KMS-11 (cell line): ENCODE measurements at regions not wholly inside any gene's neighbourhood (a gene's known extent, or its start where the extent isn't known, plus 50 kb on each side); places are given as distances from the start of the nearest gene placed in this dataset.

ENCODE experiments used
- H2AFZ ChIP-seq: fragments of 200-600 bp; sonication (generic); 2 replicates; pipeline ENCODE4 v1.6.1; 2016; ENCODE audit warnings: antibody characterized with exemption, mixed run types, low read depth
- H3K27ac ChIP-seq: fragments of 200-600 bp; sonication (generic); 2 replicates; pipeline ENCODE4 v1.6.1; 2016; ENCODE audit warnings: mild to moderate bottlenecking, mixed run types
- H3K27me3 ChIP-seq: fragments of 200-600 bp; sonication (generic); 2 replicates; pipeline ENCODE4 v1.6.1; 2017; ENCODE audit warnings: mild to moderate bottlenecking, low read depth, mixed run types, moderate library complexity; ENCODE audit not compliant: insufficient read depth
- H3K36me3 ChIP-seq: fragments of 200-600 bp; sonication (generic); 2 replicates; pipeline ENCODE4 v1.6.1; 2017; ENCODE audit warnings: mild to moderate bottlenecking, mixed run types; ENCODE audit not compliant: insufficient read depth
- H3K4me1 ChIP-seq: fragments of 200-600 bp; sonication (generic); 2 replicates; pipeline ENCODE4 v1.6.1; 2016; ENCODE audit warnings: mild to moderate bottlenecking, low read depth, mixed run types; ENCODE audit not compliant: poor library complexity, severe bottlenecking
- H3K4me2 ChIP-seq: fragments of 200-600 bp; sonication (generic); 2 replicates; pipeline ENCODE4 v1.7.0; 2016; ENCODE audit warnings: mild to moderate bottlenecking, mixed run types
- H3K4me3 ChIP-seq: fragments of 200-600 bp; sonication (generic); IDR thresholded peaks from 2 replicates; pipeline ENCODE4 v1.6.1; 2017; ENCODE audit warnings: low read depth, low read length, mixed read lengths; ENCODE audit not compliant: insufficient read depth
- H3K79me2 ChIP-seq: fragments of 200-600 bp; sonication (generic); 2 replicates; pipeline ENCODE4 v1.6.1; 2016; ENCODE audit warnings: low read depth, mixed run types; ENCODE audit not compliant: insufficient read depth
- H3K9ac ChIP-seq: fragments of 200-600 bp; sonication (generic); 2 replicates; pipeline ENCODE4 v1.6.1; 2016; ENCODE audit warnings: mild to moderate bottlenecking, mixed run types
- H4K20me1 ChIP-seq: fragments of 200-600 bp; sonication (generic); 2 replicates; pipeline ENCODE4 v1.6.1; 2016; ENCODE audit warnings: mild to moderate bottlenecking, mixed run types; ENCODE audit not compliant: insufficient read depth
- TF ChIP-seq, protein P1 (sequence below): fragments of 200-600 bp; sonication (generic); conservative IDR thresholded peaks from 2 replicates; pipeline ENCODE4 v1.6.1; 2017; ENCODE audit warnings: low read depth, mild to moderate bottlenecking, antibody characterized with exemption, low read length, moderate library complexity, mixed read lengths

DNA sequence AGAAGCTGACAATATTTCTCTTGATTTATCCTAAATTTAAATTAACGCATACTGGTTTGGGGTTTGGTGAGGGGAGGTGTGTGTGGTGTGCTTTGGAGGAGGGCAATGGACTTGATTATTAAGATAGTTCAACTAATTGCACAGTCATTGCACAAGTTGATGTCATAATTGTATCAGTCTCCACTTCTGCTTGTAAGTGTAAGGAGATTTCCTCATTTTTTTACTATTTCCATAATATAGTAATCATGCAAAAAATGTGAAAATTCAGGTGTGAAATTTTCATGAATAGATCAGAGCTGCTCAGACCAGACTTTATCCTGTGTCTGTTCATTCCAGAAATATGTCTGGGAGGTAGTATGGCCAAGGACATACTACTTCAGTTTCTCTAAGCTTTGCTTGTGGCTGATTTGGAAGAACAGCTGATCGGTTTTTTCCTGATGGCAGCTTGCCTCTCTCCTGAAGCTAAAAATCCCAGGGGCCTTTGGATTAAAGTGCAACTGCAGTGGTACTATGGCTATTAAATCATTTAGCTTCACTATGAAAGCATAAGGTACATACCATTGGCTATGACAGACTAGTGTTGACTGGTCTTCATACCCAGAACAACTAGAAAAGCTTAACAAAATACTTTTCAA, 201.8 kb upstream of the MIR17HG start:
- Histone ChIP-seq H3K27me3 (no peaks in the 10 kb centered on the region), H3K4me3 (no peak overlapping the region), H3K4me1 (no peaks in the 10 kb centered on the region), H4K20me1 (no peaks in the 10 kb centered on the region), H2AFZ (no peak overlapping the region), H3K36me3 (no peaks in the 10 kb centered on the region), H3K4me2 (no peak overlapping the region), H3K27ac (no peak overlapping the region), H3K9ac (no peak overlapping the region), H3K79me2 (no peaks in the 10 kb centered on the region)
- TF ChIP-seq, protein P1, sequence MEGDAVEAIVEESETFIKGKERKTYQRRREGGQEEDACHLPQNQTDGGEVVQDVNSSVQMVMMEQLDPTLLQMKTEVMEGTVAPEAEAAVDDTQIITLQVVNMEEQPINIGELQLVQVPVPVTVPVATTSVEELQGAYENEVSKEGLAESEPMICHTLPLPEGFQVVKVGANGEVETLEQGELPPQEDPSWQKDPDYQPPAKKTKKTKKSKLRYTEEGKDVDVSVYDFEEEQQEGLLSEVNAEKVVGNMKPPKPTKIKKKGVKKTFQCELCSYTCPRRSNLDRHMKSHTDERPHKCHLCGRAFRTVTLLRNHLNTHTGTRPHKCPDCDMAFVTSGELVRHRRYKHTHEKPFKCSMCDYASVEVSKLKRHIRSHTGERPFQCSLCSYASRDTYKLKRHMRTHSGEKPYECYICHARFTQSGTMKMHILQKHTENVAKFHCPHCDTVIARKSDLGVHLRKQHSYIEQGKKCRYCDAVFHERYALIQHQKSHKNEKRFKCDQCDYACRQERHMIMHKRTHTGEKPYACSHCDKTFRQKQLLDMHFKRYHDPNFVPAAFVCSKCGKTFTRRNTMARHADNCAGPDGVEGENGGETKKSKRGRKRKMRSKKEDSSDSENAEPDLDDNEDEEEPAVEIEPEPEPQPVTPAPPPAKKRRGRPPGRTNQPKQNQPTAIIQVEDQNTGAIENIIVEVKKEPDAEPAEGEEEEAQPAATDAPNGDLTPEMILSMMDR = no peak

DNA sequence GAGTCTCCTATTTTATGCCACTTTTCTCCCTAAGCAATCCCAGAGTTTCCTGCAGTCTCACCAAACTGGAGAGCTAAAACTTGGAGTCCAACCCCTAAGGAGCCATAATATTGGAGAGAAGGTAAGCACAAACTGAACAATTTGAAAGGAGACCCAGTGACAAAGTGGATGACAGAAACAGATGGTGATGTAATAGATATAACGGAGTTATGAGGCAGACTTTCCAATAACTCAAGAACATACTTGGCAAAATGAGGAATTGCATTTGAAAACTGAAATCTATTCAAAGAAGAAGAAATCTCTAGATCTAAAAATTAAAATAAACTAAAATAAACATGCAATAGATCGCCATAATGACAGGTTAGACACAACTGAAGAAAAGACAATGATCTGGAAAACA, 200.9 kb upstream of the MIR17HG start:
- TF ChIP-seq, protein P1 = no peak
- Histone ChIP-seq H3K79me2 (no peaks in the 10 kb centered on the region), H3K9ac (no peak overlapping the region), H3K27ac (no peak overlapping the region), H2AFZ (no peak overlapping the region), H3K36me3 (no peaks in the 10 kb centered on the region), H3K4me3 (no peak overlapping the region), H3K4me2 (no peak overlapping the region), H4K20me1 (no peaks in the 10 kb centered on the region), H3K4me1 (no peaks in the 10 kb centered on the region), H3K27me3 (no peaks in the 10 kb centered on the region)

DNA sequence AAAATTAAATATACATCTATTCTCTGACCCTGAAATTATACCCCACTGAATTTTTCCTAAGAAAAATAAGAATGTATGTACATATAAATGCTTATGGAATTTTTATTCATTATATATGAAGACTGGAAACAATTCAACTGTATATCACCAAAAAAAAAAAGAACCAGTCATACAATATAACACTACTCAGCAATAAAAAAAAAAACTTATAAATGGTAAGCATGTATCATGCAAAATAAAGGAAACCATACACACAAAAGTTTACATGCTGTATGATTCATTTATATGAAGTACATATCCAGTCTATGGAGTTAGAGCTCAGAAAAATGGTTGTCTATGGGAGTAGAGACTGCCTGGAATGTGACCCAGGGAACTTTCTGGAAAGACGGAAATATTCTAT, 199.4 kb upstream of the MIR17HG start:
- H3K9ac ChIP-seq = no peak overlapping the region
- TF ChIP-seq, protein P1 = no peak
- no peak overlapping the region for H3K4me2 ChIP-seq
- H3K4me3 ChIP-seq = no peak overlapping the region
- H3K36me3 ChIP-seq = no peaks in the 10 kb centered on the region
- no peak overlapping the region for H3K27ac ChIP-seq
- no peak overlapping the region for H2AFZ ChIP-seq
- H3K27me3 ChIP-seq = no peaks in the 10 kb centered on the region
- no peaks in the 10 kb centered on the region for H4K20me1 ChIP-seq
- no peaks in the 10 kb centered on the region for H3K79me2 ChIP-seq
- no peaks in the 10 kb centered on the region for H3K4me1 ChIP-seq

DNA sequence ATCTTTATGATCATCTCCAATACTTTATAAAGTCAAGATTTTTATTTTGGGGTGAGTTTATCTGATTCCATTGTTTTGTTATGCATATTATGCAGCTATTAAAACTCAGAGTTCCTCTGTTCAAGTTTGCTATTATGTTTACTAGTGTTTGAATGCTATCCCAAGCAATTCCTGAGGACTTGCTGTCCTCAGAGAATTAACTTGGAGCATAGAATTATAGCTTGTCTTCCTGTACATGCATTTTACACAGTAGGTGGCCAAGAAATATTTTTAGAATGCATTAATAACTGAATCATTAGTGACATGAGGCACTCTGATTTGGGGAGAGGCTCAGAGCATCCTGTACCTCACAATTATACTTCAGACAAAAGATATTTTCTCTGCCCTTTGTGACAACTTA, 195.6 kb upstream of the MIR17HG start:
- Histone ChIP-seq H3K4me1 (no peaks in the 10 kb centered on the region), H3K4me3 (no peak overlapping the region)

More for the DNA sequence above, 195.6 kb upstream of the MIR17HG start:
- Histone ChIP-seq H4K20me1 (no peaks in the 10 kb centered on the region), H3K4me2 (no peak overlapping the region), H3K79me2 (no peaks in the 10 kb centered on the region), H3K9ac (no peak overlapping the region), H3K36me3 (no peaks in the 10 kb centered on the region), H3K27ac (no peak overlapping the region), H2AFZ (no peak overlapping the region), H3K27me3 (no peaks in the 10 kb centered on the region)
- TF ChIP-seq, protein P1 = no peak
